HL-60 (cell line): ENCODE measurements at regions not wholly inside any gene's neighbourhood (a gene's known extent, or its start where the extent isn't known, plus 50 kb on each side); places are given as distances from the start of the nearest gene placed in this dataset.

Experiments used
- DNase-seq, 2 experiments: peaks; one replicate each; pipeline ENCODE4 v3.0.0-alpha.2; 2010 to 2020; ENCODE audit warnings: low read depth in 1 of 2, low spot score in 1 of 2
- H3K27ac ChIP-seq: fragments of 250-450 bp; sonication (Bioruptor Pico); replicated peaks from 2 replicates; pipeline ENCODE4 v1.5.1; 2020; ENCODE audit warnings: mild to moderate bottlenecking, moderate library complexity
- H3K27me3 ChIP-seq: fragments of 250-450 bp; sonication (Bioruptor Pico); 2 replicates; pipeline ENCODE4 v1.5.1; 2021; ENCODE audit warnings: mild to moderate bottlenecking, moderate library complexity; ENCODE audit not compliant: insufficient read depth, poor library complexity, severe bottlenecking
- H3K4me3 ChIP-seq: replicated peaks from 2 replicates; pipeline ENCODE4 v1.5.1; 2011; ENCODE audit warnings: mild to moderate bottlenecking, control low read depth, low read length; ENCODE audit not compliant: insufficient read depth
- GABPA ChIP-seq: IDR thresholded peaks from 2 replicates; pipeline ENCODE4 v1.6.1; 2012; ENCODE audit warnings: low read depth
- POLR2AphosphoS5 ChIP-seq: IDR thresholded peaks from 2 replicates; pipeline ENCODE4 v1.6.1; 2012; ENCODE audit warnings: low read depth
- SPI1 ChIP-seq: IDR thresholded peaks from 2 replicates; pipeline ENCODE4 v1.6.1; 2012; ENCODE audit warnings: low read depth, mild to moderate bottlenecking, borderline replicate concordance
- TF ChIP-seq, protein P1 (sequence below): IDR thresholded peaks from one replicate; pipeline ENCODE4 v1.5.1; 2011; ENCODE audit warnings: low read length, control low read depth, inconsistent platforms; ENCODE audit not compliant: insufficient read depth
- TF ChIP-seq, protein P2 (sequence below): IDR thresholded peaks from 2 replicates; pipeline ENCODE4 v1.6.1; 2012; ENCODE audit warnings: low read depth; ENCODE audit not compliant: insufficient replicate concordance

GRCh38 chr2:37585982-37586621 lies 85.3 kb downstream of the CDC42EP3 start:
- TF ChIP-seq, protein P1, sequence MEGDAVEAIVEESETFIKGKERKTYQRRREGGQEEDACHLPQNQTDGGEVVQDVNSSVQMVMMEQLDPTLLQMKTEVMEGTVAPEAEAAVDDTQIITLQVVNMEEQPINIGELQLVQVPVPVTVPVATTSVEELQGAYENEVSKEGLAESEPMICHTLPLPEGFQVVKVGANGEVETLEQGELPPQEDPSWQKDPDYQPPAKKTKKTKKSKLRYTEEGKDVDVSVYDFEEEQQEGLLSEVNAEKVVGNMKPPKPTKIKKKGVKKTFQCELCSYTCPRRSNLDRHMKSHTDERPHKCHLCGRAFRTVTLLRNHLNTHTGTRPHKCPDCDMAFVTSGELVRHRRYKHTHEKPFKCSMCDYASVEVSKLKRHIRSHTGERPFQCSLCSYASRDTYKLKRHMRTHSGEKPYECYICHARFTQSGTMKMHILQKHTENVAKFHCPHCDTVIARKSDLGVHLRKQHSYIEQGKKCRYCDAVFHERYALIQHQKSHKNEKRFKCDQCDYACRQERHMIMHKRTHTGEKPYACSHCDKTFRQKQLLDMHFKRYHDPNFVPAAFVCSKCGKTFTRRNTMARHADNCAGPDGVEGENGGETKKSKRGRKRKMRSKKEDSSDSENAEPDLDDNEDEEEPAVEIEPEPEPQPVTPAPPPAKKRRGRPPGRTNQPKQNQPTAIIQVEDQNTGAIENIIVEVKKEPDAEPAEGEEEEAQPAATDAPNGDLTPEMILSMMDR = no peak
- TF ChIP-seq, protein P2, sequence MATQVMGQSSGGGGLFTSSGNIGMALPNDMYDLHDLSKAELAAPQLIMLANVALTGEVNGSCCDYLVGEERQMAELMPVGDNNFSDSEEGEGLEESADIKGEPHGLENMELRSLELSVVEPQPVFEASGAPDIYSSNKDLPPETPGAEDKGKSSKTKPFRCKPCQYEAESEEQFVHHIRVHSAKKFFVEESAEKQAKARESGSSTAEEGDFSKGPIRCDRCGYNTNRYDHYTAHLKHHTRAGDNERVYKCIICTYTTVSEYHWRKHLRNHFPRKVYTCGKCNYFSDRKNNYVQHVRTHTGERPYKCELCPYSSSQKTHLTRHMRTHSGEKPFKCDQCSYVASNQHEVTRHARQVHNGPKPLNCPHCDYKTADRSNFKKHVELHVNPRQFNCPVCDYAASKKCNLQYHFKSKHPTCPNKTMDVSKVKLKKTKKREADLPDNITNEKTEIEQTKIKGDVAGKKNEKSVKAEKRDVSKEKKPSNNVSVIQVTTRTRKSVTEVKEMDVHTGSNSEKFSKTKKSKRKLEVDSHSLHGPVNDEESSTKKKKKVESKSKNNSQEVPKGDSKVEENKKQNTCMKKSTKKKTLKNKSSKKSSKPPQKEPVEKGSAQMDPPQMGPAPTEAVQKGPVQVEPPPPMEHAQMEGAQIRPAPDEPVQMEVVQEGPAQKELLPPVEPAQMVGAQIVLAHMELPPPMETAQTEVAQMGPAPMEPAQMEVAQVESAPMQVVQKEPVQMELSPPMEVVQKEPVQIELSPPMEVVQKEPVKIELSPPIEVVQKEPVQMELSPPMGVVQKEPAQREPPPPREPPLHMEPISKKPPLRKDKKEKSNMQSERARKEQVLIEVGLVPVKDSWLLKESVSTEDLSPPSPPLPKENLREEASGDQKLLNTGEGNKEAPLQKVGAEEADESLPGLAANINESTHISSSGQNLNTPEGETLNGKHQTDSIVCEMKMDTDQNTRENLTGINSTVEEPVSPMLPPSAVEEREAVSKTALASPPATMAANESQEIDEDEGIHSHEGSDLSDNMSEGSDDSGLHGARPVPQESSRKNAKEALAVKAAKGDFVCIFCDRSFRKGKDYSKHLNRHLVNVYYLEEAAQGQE = no peak
- TF ChIP-seq SPI1 (no peak), POLR2AphosphoS5 (no peak), GABPA (no peak)
- Histone ChIP-seq H3K27ac (no peak overlapping the region), H3K4me3 (no peak overlapping the region), H3K27me3 (no peaks in the 10 kb centered on the region)
- DNase-seq = no peak

GRCh38 chr2:37586663-37587317 lies 84.7 kb downstream of the CDC42EP3 start:
- TF ChIP-seq POLR2AphosphoS5 = no peak
- TF ChIP-seq SPI1 = no peak
- TF ChIP-seq, protein P2 = no peak
- TF ChIP-seq, protein P1 = no peak
- no peak for TF ChIP-seq GABPA
- DNase-seq = no peak
- H3K27ac ChIP-seq = no peak overlapping the region
- H3K27me3 ChIP-seq = no peaks in the 10 kb centered on the region
- no peak overlapping the region for H3K4me3 ChIP-seq

DNA sequence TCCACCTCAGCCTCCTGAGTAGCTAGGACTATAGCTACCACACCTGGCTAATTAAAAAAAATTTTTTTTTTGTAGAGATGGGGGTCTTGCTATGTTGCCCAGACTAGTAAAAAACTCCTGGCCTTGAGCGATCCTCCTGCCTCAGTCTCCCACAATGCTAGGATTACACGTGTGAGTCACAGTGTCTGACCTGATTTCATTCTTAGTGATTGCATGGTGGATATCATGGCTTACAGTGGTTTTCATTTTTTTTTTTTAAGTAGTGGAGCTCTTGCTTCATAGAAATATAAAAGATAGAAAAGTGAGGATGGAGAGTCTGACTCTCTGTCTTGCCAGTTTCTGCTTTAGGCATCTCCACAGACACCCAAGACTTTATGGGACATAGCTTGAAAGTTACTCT lies 83.6 kb downstream of the CDC42EP3 start:
- no peaks in the 10 kb centered on the region for H3K27me3 ChIP-seq
- no peak overlapping the region for H3K4me3 ChIP-seq
- DNase-seq = no peak
- no peak overlapping the region for H3K27ac ChIP-seq
- no peak for TF ChIP-seq SPI1
- TF ChIP-seq, protein P2 = no peak
- TF ChIP-seq GABPA = no peak
- no peak for TF ChIP-seq POLR2AphosphoS5
- TF ChIP-seq, protein P1 = no peak
